GM21423 (cell line): ENCODE measurements at regions not wholly inside any gene's neighbourhood (a gene's known extent, or its start where the extent isn't known, plus 50 kb on each side); places are given as distances from the start of the nearest gene placed in this dataset.
"Not testable (repeated sequence)": the region's sequence is repeated elsewhere in the genome, so short reads cannot be mapped to it uniquely, and the experiment has no call there.

ENCODE experiments used
- ATAC-seq: cut with Tn5 transposase; IDR thresholded peaks from one replicate; pipeline ENCODE4 v1.9.1; 2021; ENCODE audit warnings: mild to moderate bottlenecking, moderate library complexity; ENCODE audit not compliant: unreplicated experiment

DNA sequence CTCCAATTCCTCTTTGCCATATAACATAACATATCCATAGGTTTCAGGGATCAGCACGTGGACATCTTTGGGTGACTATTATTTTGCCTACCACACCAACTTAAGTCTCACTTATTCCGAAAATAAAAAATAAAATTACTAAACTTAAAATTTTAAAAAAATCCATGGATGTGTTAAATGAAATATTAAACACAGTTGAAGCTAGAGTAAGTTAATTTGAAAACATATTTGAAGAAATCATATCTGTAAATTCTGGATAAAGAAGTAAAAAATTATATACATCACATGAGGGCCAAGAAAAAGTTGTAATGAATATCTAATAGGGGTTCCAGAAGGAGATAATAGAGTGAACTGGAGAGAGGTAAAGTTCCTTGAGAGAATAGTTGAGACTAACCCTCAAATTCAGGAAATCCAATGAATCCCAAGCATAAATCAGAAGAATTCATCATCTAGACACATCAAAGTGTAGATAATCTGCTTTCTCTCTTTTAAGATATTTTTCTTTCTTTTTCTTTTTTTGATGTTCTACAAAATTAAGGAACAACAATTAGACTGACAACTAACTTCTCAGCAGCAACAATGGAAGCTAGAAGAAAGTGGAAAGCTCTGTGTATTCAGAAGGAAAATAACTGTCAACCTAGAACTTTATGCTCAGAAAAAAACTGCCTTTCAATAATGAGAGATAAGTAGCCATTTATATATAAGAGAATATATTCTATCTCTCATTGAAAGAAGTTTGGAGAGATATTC is 147.4 kb downstream of the ABHD5 start:
- ATAC-seq = no peak

DNA sequence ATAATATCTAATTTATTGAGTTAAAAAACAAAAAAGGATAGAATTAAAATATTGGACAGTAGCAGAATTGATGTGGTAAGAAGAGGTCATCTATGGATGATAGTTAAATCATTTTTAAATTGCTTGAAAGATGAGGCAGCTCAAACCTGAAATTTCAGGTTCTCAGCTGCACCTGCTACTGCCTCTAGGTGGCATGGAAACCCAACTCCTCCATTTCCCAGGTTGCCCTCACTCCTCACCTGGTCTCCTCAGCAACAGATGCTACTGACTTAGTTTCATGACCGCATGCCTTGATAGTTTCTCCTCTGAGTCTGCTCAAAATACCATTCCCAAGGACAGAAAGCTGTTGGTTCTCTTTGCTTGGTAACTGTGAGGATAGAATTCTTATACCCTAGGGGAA is 148.1 kb downstream of the ABHD5 start:
- no peak for ATAC-seq

DNA sequence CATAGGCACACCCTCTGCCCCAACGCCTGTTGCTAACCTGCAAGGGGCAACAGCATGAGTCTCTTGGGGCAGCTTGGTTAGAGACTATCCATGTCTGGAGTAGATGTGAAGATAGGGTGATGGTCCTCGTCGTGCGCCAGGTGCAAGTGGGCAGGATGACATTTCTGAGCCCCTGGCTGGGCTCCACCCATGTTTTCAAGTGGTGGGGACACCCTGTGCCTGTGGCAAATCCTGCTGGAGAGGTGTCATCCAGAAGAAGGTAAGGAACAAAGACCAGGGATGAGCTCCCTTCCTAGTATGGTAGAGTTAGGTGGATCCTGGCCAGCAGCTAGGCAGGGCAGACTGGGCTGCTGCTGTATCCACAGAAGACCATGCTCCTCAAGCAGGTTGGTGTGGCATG is 152.6 kb downstream of the ABHD5 start:
- no peak for ATAC-seq

DNA sequence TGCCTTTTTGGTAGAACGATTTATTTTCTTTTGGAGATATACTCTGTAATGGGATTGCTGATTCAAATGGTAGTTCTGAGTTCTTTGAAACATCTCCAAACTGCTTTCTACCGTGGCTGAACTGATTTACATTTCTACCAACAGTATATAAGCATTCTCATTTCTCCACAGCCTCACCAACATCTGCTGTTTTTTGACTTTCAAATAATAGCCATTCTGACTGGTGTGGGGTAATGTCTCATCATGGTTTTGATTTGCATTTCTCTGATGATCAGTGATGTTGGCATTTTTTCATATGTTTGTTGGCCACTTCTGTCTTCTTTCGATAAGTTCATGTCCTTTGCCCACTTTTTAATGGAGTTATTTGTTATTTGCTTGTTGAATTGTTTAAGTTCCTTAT is 154.0 kb downstream of the ABHD5 start:
- ATAC-seq = no peak

DNA sequence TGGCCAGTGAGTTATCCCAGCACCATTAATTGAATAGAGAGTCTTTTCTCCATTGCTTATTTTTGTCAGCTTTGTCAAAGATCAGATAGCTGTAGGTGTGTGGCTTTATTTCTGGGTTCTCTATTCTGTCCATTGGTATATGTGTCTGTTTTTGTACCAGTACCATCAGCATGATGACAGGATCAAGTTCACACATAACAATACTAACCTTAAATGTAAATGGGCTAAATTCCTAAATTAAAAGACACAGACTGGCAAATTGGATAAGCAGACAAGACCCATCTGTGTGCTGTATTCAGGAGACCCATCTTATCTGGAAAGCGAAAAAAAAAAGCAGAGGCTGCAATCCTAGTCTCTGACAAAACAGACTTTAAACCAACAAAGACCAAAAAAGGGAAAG is 154.8 kb downstream of the ABHD5 start:
- not testable (repeated sequence) for ATAC-seq

DNA sequence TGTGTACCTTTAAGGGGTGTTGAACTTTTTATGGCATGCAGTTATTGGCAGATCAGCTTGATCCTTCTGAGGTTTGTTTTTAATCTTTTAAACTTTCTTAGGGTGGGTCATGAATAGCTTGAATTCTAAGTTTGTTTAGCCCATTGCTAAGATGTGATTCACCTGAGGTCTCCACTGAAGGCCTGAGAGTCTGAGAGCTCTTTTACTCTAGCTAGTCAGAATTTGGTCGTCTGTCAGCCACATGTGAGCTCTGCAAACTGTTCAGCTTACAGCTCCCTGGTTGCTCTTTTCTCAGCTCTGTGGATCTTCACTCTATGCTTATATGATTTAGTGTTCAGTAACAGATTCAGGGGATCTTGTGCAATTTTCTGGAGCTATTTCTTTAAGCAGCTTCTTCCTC is 161.3 kb downstream of the ABHD5 start:
- ATAC-seq = no peak

DNA sequence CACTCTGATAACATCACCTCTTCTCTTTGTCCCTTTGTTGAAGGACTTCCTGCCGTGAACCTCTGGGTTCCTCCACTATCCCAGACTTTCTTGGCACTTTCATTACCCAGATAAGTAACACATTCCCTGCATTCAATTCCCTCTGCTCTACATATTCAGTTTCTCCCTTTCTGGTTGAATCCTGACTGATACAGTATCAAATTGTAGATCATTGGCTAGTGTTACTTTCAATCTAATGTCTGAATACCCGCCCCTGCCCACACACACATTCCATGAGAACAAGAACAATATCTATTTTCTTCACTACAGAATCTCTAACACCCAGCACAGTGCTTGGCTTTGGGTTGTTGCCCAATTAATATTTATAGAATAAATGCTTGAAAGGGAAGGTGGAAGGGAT is 163.5 kb downstream of the ABHD5 start:
- ATAC-seq = no peak

DNA sequence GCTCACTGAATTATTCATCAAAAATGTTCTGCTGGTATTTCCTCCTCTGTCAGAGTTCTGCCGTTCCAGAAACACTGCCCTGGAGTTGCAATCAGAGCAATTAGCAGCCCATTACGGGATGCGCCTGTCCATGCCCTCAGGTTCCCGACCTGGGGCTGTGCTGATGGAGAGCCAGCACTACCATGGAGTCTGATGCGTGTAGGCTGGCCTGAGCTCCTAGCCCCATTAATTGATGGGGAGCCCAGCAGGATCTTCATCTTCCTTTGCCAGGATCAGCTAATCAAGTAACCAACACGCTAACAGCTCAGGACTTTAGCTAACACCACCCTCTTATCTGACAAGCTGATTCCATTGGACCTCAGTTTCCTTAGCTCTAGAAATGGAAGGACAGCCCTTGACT is 164.2 kb downstream of the ABHD5 start:
- no peak for ATAC-seq

DNA sequence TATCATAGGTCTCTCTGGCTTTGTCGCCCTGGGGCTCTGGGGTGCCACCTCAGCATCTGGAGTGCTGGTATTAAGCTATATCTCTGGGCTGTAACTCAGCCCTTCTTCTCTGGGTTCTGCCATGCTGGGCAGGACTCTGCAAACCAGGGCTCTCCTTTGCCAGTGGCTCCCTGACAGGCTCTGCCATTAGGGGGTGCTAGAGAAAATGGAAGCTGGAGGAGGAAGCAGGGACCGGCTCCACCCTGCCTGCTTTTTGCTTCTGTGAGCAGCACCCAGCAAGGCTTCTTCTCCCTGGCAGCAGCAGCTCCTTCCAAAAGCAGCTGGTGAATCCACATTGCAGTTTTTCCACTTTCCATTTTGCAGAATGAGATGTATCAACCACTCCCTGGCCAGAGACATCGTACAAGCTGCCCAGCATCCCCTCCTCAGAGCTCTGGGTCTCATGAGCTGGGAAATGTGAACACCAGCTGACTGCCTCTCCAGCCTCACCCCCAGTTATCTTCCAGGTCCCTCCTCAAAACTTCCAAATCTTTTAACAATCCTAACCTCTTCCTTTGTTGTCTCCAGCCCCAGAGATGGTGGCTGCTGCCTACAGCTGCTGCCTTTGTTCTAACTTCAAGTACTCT is 165.0 kb downstream of the ABHD5 start:
- ATAC-seq = no peak

DNA sequence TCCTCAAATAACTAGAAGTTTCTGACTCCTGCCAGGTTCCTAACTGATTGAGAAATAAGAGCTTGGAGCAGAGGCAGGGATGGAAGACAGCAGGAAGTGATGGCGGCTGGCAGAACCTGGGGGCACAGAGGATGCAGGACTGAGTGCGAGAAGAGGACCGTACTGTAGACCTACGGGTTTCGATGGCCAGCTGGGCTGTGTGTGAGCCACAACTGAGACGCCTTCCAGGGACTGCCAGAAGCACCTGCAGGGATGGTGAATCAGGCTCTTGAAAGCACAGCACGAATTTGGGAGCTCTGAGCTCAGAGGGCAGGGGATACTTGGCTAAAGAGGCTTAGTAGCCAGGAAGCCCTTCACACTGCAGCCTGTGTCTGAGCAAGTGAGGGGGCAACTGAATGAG is 165.6 kb downstream of the ABHD5 start:
- ATAC-seq = no peak

DNA sequence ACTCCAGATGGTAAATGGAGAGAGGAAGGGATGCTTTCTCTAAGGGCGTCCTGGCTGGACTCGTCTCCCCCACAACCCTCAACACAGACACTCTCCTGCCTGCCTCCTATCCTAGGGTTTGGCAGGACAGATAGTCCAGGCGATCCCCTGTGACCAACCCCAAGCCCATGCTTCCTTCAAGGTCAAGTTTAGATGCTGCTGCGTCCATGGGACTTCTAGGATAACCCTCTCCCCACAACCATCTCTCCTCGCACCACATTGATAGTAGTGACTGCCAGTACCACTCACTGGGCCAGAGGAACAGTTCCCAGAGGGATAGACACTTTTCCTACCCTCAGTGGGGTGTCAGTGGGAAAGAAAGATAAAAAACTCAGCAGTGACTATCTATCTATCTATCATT is 166.0 kb downstream of the ABHD5 start:
- ATAC-seq = no peak

DNA sequence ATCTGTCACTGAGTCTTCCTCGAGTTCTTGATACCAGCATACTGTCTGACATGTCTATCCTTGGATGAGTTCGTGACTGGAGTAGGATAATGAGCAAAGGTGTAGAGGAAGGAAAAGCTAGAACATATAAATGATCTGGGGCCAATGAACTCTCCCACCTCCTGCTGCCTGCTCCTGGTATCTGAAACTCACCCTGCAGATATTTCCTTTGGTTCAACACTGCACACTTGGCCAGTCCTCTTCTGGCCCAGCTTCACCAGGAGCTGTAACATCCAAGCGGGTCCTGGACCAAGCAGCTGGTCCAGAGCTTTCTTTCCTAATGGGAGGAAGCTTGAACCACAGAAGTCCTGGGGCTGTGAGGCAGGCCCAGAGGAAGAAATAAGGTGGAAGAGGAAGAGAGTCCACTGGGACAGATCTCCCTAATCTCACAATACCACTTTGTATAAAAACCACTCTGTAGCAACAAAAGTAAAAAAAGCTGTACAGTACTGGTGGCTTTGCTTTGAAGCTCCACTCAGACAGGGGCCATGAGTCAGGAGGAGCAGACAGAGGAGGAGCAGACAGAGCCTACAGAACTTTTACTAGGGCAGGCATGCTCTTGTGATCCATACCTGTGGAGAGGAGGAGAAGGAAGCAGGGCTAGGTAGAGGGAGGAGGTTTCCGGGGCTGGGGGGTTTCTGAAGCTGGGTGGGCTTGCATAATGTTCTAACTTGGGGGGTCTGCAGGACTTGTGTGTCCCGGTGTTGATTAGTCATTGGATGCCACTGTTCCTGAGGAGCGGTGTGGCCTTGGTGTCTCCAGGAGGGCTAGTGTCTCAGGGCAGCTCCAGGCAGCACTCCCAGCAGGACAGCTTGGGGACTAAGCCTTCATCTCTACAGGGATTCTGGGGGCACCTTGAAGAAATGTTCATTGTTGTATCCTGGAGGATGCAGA is 166.9 kb downstream of the ABHD5 start:
- no peak for ATAC-seq

DNA sequence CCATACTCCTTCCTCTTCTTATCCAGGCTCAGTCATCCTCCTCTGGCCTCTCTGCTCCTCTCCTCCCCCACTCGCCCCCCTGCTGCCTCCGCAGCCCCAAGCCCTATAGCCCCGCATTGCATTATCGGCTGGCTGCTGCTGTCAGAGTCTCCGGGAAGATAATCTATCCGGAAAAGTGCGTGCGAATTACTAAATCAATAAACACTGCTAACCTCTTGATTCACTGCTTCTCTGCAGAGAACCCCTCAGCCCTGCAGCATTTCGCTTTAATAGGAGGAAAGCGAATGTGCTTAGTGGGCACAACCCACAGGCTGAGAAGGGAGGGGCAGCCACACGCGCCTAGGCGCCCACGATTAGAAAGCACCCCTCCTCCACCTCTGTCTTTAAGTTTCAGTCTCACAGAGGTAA is 167.6 kb downstream of the ABHD5 start:
- no peak for ATAC-seq

DNA sequence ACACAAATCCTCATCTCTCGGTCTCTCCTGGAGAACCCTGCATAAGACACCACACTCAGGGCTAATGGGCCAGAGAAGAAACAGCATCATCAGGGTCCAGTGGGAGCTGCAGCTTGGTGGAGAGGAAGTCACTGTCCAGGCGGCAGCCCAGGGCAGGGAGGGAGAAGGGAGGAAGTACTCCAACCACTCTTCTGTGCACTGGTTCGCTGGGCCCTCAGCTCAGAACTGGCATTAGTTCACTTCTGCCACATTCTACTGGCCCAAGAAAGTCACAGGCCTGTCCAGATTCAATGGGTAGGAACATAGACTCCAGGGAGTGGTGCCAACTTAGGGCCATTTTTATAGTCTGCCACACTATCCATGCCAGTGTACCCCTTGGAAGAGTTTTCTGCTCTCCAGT is 169.0 kb downstream of the ABHD5 start:
- ATAC-seq = no peak

DNA sequence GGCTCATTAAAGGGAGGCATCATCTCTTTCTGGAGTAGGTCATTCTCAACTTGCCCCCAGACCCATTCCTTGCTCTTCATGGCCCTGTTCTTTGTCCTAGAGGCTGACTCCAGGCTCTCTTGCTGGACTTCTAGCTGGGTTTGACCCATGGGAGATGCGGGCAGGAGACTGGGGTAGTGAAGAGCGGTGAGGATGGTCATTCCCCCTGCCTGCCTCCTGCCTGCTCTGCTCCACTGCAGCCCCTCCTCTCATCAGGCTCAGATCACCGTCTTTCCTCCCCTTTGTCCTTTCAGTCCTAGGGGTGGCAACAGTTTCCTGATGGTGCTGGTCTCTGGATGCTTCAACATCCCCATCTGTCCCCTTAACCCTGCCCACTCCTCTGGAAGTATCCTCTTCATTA is 170.9 kb downstream of the ABHD5 start:
- ATAC-seq = no peak

DNA sequence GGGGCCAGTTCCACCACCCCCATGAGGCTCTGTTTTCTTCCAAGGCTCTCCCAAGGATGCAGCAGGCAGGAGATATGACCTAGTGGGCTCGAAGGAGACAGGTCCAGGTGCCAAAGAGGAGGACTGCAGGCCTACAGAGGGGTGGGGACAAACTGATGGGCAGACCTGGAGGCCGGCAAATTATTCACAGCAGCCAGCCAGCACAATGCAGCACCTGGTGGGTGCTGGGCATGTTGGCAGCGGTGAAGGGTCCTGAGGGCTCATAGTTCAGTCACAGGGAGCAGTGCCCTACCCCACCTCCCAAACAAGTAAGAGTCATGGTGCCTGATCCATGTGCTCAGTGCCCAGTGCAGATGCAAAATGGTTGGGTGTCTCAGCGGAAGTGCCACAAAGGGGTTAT is 171.7 kb downstream of the ABHD5 start:
- no peak for ATAC-seq

DNA sequence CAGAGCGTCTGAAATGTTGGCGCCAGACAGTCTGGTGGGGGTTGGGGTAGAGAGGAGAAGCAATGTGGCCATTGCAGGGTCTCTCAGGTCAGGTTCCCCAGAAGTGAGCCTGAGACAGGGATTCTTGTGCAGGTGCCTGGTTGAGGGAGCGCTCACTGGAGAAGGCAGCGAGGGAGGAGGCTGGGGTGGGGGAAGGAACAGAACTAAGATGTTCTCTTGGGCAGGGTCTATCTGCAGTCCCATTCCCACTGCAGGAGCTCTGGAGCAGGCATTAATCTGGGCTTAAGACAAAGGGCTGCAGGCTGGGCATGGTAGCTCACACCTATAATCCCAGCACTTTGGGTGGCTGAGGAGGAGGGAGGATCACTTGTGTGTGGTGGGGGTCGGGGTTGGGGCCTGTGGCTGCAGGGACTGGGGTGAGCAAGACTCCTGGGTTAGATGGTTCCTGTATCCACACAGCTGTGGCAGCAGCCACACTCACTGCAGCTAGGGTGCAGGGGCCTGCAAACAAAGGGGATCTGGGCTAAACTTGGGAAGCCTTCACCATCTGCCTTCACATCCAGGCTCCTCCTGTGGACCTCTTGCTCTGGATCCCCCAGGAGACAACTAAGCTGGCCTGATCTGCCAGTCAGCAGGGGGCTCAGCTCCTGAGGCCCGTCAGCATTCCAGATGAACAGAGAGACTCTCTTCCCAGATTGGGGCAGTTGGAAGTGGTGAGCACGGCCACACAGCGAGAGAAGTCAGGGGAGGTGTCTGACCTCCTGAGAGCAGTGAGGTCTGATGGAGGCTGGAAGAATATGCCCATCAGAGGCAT is 172.5 kb downstream of the ABHD5 start:
- no peak for ATAC-seq

DNA sequence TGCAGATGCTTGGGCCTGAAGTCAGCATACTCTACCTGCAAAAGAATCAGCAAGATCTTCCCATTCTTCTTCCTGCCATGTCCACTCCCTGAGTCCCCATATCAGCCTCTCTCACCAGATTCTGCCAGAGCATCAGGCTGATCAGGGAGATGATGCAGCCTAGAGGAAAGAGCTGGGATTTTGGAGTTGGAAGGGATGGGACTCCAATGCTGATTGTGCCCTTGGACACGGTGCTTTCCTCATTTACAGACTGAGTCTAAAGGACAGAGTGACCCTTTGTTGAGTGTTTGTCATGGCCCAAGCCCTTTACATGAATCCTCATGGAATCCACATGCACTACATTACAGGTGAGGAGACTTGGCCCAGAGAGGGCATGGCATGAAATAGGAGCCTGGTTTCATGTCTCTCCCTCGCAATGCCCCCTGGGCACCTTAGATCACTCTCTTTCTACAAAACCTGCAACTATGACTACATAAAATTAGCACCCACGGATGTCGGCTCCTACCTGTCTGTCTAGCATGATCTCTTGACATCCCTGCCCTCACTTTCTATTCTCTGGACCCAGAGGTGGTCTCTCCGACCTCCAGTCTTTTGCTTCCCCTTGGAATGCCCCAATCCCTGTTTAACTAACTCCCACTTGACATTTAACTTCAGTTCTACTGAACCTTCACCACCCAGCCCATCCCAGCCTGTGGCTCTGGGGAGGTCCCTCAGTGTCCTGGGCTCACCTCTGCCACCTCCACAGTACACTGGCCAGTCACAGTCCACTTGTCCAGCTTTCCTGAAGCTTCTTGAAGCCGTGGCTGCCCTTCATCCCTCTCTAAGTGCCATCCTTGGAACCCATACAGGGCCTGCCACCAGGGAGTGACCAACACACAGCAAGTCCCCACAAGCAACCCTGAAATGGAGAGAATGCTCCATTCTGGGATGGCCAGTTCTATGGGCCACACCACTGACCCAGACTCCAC is 173.5 kb downstream of the ABHD5 start:
- no peak for ATAC-seq

DNA sequence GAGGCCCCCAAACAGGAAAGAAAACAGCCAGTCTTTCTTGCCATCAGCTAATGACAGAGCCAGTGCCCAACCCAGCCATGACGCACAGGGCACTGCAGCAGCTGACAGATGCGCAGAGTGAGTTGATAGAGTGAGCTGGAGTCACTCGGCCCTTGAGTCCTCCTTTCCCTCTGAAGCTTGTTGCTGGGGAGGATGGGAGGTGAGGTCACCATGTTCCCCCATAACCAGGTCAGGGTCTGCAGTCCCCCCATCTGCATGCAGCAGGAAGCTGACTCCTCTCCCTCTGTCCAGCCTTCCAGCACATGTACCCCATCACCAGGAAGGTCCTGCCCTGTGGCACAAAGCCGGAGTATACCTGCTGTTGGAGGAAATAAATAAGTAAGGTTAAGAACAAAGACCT is 174.6 kb downstream of the ABHD5 start:
- ATAC-seq = no peak
